ENCODE measurements at regions not wholly inside any gene's neighbourhood (a gene's known extent, or its start where the extent isn't known, plus 50 kb on each side); places are given as distances from the start of the nearest gene placed in this dataset.
"Not testable (repeated sequence)": the region's sequence is repeated elsewhere in the genome, so short reads cannot be mapped to it uniquely, and the experiment has no call there.

- no peak for ATAC-seq
- Histone ChIP-seq H3K4me1 (ENCODE audit: low read depth) (no peaks in the 10 kb centered on the region), H3K9me3 (no peaks in the 10 kb centered on the region), H3K36me3 (ENCODE audit: low read depth) (no peaks in the 10 kb centered on the region), H3K4me3 (no peak overlapping the region)
- TF ChIP-seq CTCF (IDR thresholded peaks at IDR 0.05), result no peak
- no peak for DNase-seq
- intact Hi-C loops (cut with DNase I, micrococcal nuclease), result no loop called here
These were observed 774.9 kb downstream of the RNF144A start for GRCh38 chr2:7691961-7692656.

GRCh38 chr2:7692657-7693161, 775.5 kb downstream of the RNF144A start:
- Histone ChIP-seq H3K4me3 (no peak overlapping the region), H3K36me3 (ENCODE audit: low read depth) (no peaks in the 10 kb centered on the region), H3K9me3 (no peaks in the 10 kb centered on the region), H3K4me1 (ENCODE audit: low read depth) (no peaks in the 10 kb centered on the region)
- no peak for DNase-seq
- intact Hi-C loops (cut with DNase I, micrococcal nuclease), result no loop called here
- no peak for TF ChIP-seq CTCF (IDR thresholded peaks at IDR 0.05)
- no peak for ATAC-seq

- H3K4me3 ChIP-seq, result no peak overlapping the region
- intact Hi-C loops (cut with DNase I, micrococcal nuclease), result no loop called here
- H3K36me3 ChIP-seq (ENCODE audit: low read depth), result no peaks in the 10 kb centered on the region
- H3K9me3 ChIP-seq, result no peaks in the 10 kb centered on the region
- no peak for TF ChIP-seq CTCF (IDR thresholded peaks at IDR 0.05)
- ATAC-seq, result no peak
- no peaks in the 10 kb centered on the region for H3K4me1 ChIP-seq (ENCODE audit: low read depth)
- DNase-seq, result no peak
These were observed 776.2 kb downstream of the RNF144A start for GRCh38 chr2:7693246-7694075.

- TF ChIP-seq CTCF (IDR thresholded peaks at IDR 0.05), result no peak
- no peaks in the 10 kb centered on the region for H3K36me3 ChIP-seq (ENCODE audit: low read depth)
- no peaks in the 10 kb centered on the region for H3K4me1 ChIP-seq (ENCODE audit: low read depth)
- ATAC-seq (peak; percentile 36), DNase-seq (no peak)
- intact Hi-C loops (cut with DNase I, micrococcal nuclease), result no loop called here
- H3K4me3 ChIP-seq, result no peak overlapping the region
- no peaks in the 10 kb centered on the region for H3K9me3 ChIP-seq
These were observed 777.1 kb downstream of the RNF144A start for GRCh38 chr2:7694076-7694985.

- DNase-seq; ATAC-seq; H3K36me3 ChIP-seq (ENCODE audit: low read depth); H3K4me3 ChIP-seq; H3K4me1 ChIP-seq (ENCODE audit: low read depth); intact Hi-C loops (cut with DNase I, micrococcal nuclease); H3K9me3 ChIP-seq: not testable (repeated sequence)
These were observed 779.3 kb downstream of the RNF144A start for GRCh38 chr2:7696556-7696955.

Data from mucosa of descending colon (tissue), 3 donors.